ENCODE measurements at regions not wholly inside any gene's neighbourhood (a gene's known extent, or its start where the extent isn't known, plus 50 kb on each side); places are given as distances from the start of the nearest gene placed in this dataset.
"Not testable (repeated sequence)": the region's sequence is repeated elsewhere in the genome, so short reads cannot be mapped to it uniquely, and the experiment has no call there.

DNA sequence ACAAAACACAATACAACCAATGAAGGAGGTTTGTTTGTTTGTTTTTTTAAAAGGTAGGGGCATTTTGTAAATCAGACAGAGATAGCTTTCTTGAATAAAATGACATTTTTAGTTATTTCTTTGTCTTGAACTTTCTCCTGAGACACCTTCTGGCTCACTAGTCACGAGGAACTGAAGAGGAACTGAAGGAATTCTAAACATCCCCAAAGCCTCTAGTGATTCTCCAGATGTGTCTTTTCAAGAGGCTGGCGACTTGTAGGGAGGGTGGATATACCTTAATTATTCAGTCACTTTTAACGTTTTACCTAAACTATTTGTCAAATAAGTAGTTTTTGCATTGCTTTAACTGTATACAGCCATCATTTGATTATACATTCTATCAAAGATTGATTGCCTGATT is 211.2 kb upstream of the LRIG3 start:
- DNase-seq = no peak

DNA sequence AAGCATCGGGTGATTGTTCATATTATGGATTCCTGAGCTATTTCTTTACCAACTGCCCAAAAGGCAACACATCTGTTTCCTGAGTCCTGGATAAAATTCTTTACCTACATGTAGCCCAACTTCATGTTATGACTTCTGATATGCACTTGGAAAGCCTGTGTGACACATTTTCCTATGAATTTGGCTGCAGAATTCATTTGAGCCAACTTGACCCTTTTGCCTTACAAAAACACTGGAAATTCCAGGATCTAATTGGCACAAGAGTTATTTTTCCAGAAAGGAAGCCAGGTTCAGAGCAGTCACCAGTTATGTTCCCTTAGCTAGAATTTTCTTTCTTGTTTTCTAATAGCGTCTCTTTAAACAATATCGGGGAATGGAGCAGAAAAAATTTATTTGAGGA is 202.5 kb upstream of the LRIG3 start:
- no peak for DNase-seq

DNA sequence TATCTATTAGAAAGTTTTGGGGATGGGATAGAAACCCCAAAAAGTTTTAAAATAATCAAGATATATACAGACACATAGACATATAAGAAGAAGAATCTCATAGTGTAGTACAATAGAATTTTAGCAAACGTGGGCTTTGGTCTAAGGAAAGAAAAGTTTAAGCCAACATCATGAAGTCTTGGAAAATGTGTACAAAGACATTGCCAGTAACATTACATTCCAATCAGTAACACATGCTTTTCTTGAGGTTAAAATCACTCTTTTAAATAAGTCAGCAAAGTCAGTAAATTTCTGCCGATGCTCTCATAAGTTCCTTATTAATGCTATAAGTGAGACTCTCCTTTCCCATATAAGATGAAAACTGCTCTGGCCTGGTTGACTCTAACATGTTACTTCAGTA is 201.1 kb upstream of the LRIG3 start:
- no peak for DNase-seq

DNA sequence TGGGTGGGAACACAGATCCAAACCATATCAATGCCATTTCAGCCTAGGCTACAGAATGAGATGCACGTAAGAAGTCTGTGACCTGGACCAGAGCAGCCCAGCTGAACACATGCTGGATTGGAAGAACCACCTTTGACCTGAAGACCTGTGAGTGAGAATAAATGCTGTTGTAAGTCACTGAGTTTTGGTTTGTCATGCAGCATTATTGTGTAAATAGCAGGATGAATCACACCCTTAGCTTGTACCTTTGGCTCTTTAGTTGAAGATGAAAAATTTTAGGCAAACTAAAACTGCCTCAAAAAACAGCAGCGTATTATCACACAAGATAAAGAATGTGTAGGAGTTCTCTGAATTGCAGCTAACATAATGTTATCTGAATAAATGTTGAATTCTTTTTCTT is 199.4 kb upstream of the LRIG3 start:
- no peak for DNase-seq

DNA sequence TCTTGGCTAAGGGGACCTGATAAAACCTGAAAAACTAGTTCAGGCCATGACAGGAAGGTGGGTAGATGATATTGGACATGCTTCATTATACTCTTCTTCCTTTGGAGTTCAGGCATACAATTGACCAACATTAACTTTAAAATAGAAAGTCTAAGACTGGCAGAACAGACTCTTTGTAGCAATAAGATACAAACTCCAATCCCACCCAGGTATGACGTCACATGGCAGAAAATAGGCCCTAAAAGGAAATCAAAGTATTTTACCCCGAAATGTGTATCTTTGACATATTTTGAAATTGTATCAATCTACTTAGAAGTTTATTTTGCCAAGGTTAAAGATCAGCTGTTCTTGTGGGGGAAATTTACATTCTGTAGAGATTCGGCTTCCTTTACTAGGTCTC is 198.1 kb upstream of the LRIG3 start:
- no peak for DNase-seq

DNA sequence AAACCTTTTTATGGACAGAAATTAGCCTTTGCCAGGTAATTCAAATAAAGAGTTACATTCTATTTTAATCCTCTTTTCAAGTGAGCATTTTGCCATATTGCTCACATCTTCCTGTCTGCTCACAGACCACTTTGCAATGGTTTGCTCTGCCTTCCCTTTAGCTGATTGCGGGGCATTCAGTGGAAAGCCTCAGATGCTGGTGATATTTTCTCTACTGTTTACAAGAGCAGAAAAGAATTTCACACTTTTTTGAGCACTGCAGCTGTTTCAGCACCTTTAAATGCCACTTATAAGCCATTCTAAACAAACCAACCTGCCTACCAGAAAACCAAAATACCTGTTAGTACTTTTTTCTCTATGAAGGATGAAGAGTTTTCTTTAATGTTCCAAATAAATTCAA is 195.7 kb upstream of the LRIG3 start:
- DNase-seq = no peak

DNA sequence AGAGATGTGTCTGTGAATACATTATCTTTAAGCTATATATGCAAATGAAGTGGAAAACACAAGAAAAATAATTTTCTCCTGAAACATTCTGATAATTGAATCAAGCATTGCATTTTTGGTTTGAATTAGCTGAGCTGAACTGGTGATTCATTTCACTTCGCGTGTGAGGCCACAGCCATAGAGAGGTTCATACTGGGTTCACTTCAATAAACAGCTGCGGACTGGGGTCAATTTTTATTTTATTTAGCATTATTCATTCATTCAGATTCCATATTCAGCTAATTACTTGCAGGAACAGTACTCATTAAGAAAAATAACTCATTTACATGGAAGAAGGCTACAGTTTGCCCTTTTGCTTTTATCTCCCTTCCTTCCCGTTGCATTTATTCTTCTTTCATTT is 195.2 kb upstream of the LRIG3 start:
- DNase-seq = no peak

DNA sequence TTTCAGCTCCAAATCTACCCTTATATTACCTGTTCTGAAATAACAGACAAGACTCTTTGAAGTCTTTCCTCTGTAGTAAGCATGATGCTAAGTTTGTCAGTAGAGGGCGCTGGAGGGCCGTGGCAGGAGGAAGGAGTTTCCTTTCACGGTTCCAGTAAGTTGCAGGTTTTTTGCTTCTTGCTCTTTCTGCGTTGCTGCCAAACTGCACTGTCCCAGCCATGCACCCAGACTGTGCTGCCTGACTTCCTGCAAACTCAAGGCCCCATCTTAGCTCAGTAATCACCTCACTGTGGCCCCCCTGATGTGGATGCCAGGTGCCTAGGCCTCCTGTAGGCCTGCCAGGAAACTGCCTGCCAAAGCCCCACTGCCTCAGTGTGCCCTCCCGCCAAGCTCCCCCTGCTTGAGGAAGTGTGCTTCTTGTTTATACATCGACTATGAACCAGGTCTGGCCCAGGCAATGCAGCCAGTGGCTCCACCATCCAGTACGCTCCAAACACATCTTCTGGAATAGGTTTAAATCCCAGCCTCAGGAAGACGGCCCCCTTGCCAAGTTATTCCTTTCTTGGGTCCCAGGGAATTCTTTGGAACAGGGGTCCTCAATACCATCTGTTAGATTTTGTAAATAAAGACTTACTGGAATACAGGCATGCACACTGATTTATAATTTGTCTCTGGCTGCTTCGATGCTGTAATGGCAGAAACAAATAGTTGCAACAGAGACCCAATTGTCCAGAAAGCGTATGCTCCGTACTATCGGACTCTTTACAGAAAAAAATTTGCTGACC is 193.7 kb upstream of the LRIG3 start:
- peak; percentile 10 for DNase-seq

DNA sequence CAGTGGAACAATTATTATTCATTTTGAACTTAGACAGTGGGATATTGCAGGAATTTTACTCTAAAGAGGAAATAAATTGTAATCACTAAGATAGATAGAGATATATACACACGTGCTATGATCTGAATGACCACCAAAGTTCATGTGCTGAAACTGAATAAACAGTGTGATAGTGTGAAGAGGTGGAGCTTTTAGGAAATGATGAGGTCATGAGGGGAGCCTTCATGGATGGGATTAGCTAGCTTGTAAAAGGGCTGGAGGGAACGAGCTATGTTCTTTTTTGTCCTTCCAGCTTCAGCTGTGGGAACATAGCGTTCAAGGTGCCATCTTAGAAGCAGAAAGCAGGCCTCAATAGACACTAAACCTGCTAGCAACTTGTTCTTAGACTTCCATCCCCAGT is 191.5 kb upstream of the LRIG3 start:
- DNase-seq = no peak

DNA sequence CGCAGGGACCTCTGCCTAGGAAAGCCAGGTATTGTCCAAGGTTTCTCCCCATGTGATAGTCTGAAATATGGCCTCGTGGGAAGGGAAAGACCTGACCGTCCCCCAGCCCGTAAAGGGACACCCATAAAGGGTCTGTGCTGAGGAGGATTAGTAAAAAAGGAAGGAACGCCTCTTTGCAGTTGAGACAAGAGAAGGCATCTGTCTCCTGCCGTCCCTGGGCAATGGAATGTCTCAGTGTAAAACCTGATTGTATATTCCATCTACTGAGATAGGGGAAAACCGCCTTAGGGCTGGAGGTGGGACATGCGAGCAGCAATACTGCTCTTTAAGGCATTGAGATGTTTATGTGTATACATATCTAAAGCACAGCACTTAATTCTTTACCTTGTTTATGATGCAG is 188.2 kb upstream of the LRIG3 start:
- DNase-seq = not testable (repeated sequence)

DNA sequence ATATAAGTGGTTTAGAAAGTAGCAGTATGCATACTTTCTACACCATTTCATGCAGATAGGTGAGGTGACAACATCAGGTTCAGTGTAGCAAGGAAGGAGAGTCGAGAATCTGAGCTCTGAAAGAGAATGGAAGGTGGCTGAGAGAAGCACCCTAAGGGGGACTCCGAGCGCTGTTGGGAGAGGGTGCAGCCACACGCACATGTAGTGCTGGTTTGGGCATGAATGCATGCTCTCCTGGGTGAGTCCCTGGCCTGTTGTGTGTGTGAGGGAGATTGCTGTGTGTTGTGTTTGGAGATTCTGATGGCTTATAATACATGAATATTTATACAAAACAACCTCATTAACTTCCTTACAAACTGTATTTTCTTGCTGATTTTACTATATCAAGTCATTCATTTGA is 180.3 kb upstream of the LRIG3 start:
- no peak for DNase-seq

DNA sequence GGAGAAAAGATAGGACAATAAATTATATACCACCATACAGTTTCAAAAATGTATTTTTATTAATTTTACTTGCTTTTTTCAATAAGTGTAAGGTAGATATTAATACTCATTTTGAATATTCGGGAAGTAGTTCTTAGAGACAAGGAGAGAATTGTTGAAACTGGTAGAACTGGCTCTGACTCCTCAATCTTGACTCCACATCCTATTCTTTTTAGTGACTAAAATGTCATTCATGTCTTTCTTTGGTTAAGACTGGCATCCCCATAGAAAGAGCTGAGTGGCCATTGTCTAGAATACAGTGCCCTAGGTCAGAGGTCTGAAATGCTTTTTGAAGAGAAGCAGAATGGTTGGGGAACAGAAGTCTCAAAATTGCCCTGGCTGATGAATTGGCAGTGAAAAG is 177.6 kb upstream of the LRIG3 start:
- DNase-seq = no peak

DNA sequence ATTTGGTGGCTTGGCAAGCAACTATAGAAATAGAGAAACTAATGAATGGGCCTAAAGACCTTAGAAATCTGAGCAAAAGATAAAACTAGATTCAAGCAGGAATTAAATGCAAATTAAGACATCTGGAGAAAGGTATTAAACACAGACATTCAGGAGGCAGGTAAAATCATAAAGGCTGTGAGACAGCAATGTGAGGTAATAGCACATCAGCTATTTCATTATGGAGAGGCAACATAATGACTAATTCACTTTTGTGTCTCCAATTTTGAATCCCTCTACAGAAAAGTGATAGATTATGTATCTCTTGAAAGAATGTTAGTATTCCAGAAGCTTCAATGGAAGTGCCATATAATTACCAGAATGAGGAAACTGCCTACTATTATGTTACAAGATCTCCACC is 175.9 kb upstream of the LRIG3 start:
- DNase-seq = no peak

DNA sequence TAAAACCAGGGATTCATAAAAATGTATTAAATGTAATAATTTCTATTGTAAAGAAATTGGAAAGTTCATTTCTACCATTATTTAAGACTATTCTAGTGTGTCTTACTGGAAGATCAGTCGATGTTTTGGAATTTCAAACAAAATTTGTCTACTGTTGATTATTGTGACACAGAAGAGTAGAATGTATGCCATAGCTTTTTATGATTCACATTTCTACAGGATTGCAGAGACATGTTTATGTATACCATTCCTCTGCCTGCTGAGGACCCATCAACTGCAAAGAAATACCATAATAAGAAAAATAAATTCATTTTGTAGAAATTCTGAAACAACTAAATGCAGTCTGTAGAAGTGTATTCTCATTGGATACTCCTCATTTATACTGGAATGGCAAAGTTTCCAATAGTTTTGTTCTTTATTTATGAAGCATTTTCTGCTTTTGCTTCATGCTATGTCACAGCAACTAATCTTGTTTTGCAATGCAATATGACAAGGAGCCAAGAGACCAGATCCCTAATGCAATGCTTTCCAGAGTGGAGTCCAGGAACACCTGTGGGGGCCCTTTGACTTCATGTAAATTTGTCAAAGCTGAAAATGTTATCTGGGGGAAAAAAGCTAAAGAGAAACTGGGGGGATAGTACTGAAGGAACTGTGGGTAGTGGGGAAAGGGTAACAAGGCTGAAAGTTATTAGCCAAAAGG is 172.9 kb upstream of the LRIG3 start:
- DNase-seq = no peak

DNA sequence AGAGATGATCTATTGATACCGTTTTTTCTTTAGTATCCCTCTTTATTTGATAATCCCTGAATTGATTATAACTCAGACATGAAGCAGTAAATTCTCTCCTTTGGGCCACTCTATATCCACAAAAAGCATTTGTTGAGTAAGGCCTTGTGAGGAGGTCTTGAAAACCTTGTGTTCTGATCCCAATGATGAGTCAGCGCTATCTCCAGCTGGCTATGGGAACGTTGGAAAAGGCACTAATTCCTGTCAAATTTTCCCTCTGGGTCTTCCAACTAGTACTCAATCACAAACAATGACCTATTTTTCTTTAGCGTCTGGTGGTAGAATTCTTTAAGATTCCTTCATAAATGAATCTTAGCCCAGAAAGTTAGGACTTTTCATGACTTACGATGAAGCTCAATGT is 168.4 kb upstream of the LRIG3 start:
- DNase-seq = no peak

DNA sequence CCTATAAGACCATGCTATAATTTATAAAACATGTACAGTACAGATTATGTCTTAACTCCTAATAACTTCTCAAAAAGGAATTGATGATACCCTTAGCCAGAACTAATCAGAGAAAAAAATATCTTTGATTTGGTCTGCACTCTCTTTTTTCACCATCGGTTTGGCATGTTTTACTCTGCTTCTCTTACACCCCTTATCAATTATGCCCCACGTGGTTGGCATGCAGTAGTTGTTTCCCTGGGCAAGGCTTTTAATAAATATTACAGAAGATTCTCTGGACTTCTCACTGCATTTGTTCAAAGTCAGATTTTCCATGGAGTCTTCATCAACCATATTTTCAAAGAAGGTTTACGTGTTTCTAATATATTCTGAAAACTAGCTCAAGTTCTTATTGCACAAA is 167.4 kb upstream of the LRIG3 start:
- no peak for DNase-seq

DNA sequence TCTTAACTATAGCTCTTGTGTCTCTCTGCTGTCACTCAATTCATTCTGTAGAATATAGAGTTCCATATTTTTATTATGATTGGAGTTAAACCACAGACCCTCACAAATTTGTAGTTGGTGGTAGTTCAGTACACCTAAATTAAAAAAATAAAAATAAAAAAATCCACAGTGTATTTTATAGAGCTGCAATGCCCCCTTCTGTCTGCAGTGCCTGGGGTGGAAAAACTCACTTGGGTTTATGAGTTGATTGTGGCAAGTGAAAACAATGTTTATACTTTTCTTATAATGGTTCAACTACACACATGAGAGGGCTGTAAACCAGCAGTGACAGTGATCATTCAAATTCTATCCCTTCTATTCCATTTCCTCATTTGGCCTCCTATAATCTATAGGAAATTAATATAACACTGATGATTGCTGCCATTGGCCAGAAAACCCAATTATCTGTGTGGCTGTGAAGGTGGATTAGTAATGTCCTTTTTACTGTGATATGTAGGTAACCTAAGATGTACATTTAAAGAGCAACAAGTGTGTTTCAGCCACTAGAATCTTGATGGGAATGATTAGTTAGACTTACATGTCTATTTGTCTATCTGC is 166.9 kb upstream of the LRIG3 start:
- DNase-seq = no peak

DNA sequence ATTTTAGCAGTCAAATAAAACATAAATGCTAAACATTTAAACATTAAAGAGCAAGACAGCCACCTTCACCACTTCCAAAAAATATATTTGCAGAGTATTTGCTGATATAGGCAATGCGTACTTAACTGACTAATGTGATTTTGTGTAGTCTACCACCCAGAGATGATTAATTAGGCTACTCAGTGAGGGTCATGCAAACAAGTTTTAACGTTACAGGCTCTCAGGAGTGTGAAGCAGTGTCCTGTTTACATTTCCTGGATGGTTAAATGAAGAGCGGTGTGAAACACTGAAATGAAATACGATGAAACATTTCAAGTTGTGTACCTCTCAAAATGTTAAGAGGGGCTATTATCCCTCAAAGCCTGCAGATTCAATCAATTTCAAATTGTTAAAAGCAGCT is 165.8 kb upstream of the LRIG3 start:
- no peak for DNase-seq

DNA sequence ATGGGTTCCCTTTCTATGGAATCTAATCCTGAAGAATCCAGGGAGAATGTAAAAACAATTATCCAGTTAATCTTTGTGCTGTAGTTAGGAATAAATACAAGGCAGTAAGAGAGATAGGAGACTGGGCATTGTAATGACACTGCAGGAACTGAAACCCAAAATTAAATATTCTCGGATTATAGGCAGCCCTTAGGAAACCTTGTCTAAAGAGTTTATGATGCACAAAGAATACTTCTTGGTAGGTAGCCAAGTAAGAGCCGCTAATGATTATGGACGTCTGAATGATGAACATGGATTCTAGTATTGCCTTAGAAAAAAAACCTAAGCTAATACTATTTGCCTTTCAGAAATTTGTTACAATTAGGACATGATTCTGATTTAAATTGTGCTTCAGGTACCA is 165.4 kb upstream of the LRIG3 start:
- DNase-seq = no peak

DNA sequence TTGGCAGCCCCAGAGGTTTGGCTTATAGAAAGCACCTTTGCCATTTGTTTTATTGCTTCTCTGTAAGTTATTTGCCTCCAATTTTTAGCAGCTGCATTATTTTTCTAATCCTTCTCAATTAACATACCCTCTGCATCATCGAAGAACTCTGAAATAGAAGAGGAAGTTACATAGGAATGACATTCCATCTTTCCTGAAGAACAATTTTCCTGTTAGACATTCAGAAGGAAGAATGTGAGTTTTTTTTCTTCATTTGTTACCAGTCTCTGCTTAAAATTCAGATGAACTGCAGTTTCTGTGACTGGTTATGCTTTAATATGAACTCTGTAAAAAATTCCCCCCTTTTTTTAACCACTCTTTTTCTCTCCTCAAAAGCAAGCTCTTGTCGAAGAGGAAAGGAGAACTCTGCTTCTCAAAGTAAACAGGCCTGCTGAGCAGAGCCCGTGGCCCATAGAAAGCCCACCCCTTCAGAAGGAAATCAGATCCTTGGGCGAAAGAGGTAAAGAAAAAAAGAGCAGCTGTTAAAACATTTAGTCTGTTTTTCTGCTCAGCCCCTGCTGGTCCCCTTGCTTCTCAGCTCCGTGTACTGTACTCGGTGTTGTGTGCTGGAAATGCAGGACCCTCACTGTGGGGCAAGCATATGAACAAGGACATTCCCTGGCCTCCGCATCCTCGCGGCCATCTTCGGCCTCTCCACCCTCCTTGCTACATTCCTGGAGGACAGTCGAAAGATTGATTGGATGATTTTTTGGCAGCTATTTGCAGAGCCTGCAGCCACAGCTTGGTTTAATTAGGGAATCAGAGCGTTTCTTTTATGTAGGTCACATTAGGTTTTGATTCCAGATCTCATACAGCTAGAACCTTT is 164.4 kb upstream of the LRIG3 start:
- no peak for DNase-seq

DNA sequence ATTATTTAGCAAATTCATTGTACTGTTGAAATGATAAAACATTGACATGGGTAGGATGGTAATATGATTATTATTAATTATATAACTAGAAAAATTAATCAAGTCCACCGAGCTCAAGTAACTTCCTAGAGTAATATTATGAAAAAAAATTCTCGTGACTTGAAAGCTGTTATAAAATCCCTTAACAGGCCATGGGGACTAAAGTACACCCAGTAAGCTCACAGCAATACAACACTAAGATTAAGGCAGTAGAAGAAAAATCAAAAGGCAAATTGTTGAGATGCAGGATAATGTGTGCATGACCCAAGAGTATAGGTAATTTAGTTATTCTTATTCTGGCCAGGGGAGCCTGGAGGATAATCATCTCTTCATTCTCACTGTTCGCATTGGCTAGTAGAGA is 162.6 kb upstream of the LRIG3 start:
- no peak for DNase-seq

DNA sequence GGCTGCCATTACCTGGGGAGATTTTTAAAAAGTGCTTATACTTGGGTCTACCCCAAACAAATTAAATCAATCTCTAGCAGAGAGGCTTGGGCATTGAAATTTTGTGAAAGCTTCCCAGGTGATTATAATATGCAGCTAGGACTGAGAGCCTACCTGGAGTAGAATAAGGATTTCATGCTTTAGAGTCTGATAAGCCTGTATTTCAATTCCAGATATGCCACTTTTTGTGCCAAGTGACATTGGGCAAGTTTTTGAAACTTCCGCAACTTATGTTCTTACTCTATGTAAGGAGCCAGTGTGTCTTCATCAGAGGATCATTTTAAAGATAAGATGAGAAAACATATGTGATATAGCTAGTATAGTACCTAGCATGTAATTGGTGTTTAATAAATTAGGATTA is 159.8 kb upstream of the LRIG3 start:
- no peak for DNase-seq

DNA sequence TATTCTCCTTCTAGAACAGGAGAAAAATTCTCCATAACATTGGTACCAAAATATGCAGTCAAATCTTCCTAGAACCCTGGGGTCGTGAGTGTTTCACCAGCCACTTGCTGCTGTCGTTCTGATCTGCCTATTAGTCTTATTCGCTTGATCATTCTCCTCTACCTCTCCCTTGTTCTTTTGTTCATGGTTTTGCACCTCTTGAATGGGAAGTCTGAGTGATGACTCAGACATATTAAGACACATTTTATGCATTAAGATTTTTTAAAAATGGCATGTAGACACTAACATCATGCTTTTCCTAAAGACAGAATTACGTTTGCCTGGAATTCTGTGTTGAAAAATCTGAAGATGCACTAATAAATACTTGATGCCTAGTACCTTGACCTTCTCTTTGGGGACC is 159.2 kb upstream of the LRIG3 start:
- DNase-seq = no peak

DNA sequence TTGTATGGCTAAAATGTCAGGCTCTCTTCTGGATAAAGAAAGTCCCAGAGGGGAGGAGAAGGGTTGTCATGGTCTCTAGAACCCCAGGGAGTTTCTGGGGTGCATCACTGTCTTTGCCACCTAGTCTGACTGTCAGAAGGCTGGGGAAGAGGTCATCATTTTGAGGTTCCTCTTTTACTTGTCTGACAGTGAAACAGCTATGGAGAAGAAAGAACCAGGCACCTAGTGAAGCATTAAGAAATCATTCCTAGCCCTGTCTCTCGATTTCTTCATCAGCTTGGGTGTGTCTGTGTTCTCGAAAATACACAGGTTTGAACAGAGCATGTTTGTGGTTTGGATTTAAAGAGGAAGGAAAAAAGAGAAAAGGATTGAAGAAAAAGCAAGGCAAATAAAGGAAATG is 158.7 kb upstream of the LRIG3 start:
- no peak for DNase-seq
